ENCODE measurements at regions not wholly inside any gene's neighbourhood (a gene's known extent, or its start where the extent isn't known, plus 50 kb on each side); places are given as distances from the start of the nearest gene placed in this dataset.

- Histone ChIP-seq H3K9me2 (replicated peaks; ENCODE audit: insufficient read depth, low read length) (no peaks in the 10 kb centered on the region), H3K36me3 (replicated peaks; ENCODE audit: insufficient read depth, low read length) (no peaks in the 10 kb centered on the region), H3K27ac (ENCODE audit: low read length) (no peak overlapping the region), H3K4me1 (ENCODE audit: low read length) (no peaks in the 10 kb centered on the region), H4K20me1 (ENCODE audit: insufficient read depth, low read length) (no peaks in the 10 kb centered on the region), H3K9ac (ENCODE audit: low read length) (no peak overlapping the region), H3K79me2 (ENCODE audit: low read length) (no peaks in the 10 kb centered on the region), H3K4me2 (ENCODE audit: low read depth, low read length) (no peak overlapping the region), H2AFZ (ENCODE audit: low read length) (no peak overlapping the region), H3K4me3 (ENCODE audit: low read length) (no peak overlapping the region), H3F3A (ENCODE audit: insufficient read depth, low read length) (no peaks in the 10 kb centered on the region), H3K9me3 (replicated peaks; ENCODE audit: insufficient read depth, low read length) (no peaks in the 10 kb centered on the region), H3K27me3 (replicated peaks; ENCODE audit: insufficient read depth, low read length) (no peaks in the 10 kb centered on the region)
- TF ChIP-seq CTCF (IDR thresholded peaks at IDR 0.05; ENCODE audit: low read length) (no peak), EZH2phosphoT487 (IDR thresholded peaks at IDR 0.05; ENCODE audit: low read length) (no peak), EZH2 (optimal IDR thresholded peaks at IDR 0.05; ENCODE audit: low read depth, low read length) (no peak)
- no peak for DNase-seq
Observed at GRCh38 chr3:124269619-124270018, 277.7 kb upstream of the ROPN1 start.

- H3K79me2 ChIP-seq (ENCODE audit: low read length), result no peaks in the 10 kb centered on the region
- H3K36me3 ChIP-seq (replicated peaks; ENCODE audit: insufficient read depth, low read length), result no peaks in the 10 kb centered on the region
- no peaks in the 10 kb centered on the region for H4K20me1 ChIP-seq (ENCODE audit: insufficient read depth, low read length)
- no peak overlapping the region for H2AFZ ChIP-seq (ENCODE audit: low read length)
- H3K4me1 ChIP-seq (ENCODE audit: low read length), result no peaks in the 10 kb centered on the region
- no peak overlapping the region for H3K27ac ChIP-seq (ENCODE audit: low read length)
- H3K4me3 ChIP-seq (ENCODE audit: low read length), result no peak overlapping the region
- TF ChIP-seq CTCF (IDR thresholded peaks at IDR 0.05; ENCODE audit: low read length) (no peak), EZH2 (optimal IDR thresholded peaks at IDR 0.05; ENCODE audit: low read depth, low read length) (no peak), EZH2phosphoT487 (IDR thresholded peaks at IDR 0.05; ENCODE audit: low read length) (no peak)
- H3K27me3 ChIP-seq (replicated peaks; ENCODE audit: insufficient read depth, low read length), result no peaks in the 10 kb centered on the region
- no peaks in the 10 kb centered on the region for H3K9me3 ChIP-seq (replicated peaks; ENCODE audit: insufficient read depth, low read length)
- no peak overlapping the region for H3K4me2 ChIP-seq (ENCODE audit: low read depth, low read length)
- H3F3A ChIP-seq (ENCODE audit: insufficient read depth, low read length), result no peaks in the 10 kb centered on the region
- H3K9me2 ChIP-seq (replicated peaks; ENCODE audit: insufficient read depth, low read length), result no peaks in the 10 kb centered on the region
- H3K9ac ChIP-seq (ENCODE audit: low read length), result no peak overlapping the region
- no peak for DNase-seq
Observed at GRCh38 chr3:124272605-124273151, 280.8 kb upstream of the ROPN1 start.

- TF ChIP-seq EZH2phosphoT487 (IDR thresholded peaks at IDR 0.05; ENCODE audit: low read length) (no peak), CTCF (IDR thresholded peaks at IDR 0.05; ENCODE audit: low read length) (no peak), EZH2 (optimal IDR thresholded peaks at IDR 0.05; ENCODE audit: low read depth, low read length) (no peak)
- Histone ChIP-seq H3K36me3 (replicated peaks; ENCODE audit: insufficient read depth, low read length) (no peaks in the 10 kb centered on the region), H3K79me2 (ENCODE audit: low read length) (no peaks in the 10 kb centered on the region), H3K27me3 (replicated peaks; ENCODE audit: insufficient read depth, low read length) (no peaks in the 10 kb centered on the region), H4K20me1 (ENCODE audit: insufficient read depth, low read length) (no peaks in the 10 kb centered on the region), H3F3A (ENCODE audit: insufficient read depth, low read length) (no peaks in the 10 kb centered on the region), H3K4me3 (ENCODE audit: low read length) (no peak overlapping the region), H2AFZ (ENCODE audit: low read length) (no peak overlapping the region), H3K9me2 (replicated peaks; ENCODE audit: insufficient read depth, low read length) (no peaks in the 10 kb centered on the region), H3K4me1 (ENCODE audit: low read length) (no peaks in the 10 kb centered on the region), H3K27ac (ENCODE audit: low read length) (no peak overlapping the region), H3K9me3 (replicated peaks; ENCODE audit: insufficient read depth, low read length) (no peaks in the 10 kb centered on the region), H3K4me2 (ENCODE audit: low read depth, low read length) (no peak overlapping the region), H3K9ac (ENCODE audit: low read length) (no peak overlapping the region)
- no peak for DNase-seq
Observed at GRCh38 chr3:124273651-124274050, 281.7 kb upstream of the ROPN1 start.
